ENCODE measurements at regions not wholly inside any gene's neighbourhood (a gene's known extent, or its start where the extent isn't known, plus 50 kb on each side); places are given as distances from the start of the nearest gene placed in this dataset.
"Not testable (repeated sequence)": the region's sequence is repeated elsewhere in the genome, so short reads cannot be mapped to it uniquely, and the experiment has no call there.

- no peak for DNase-seq
Measured at GRCh38 chr11:25775603-25776002, 556.3 kb upstream of the ANO3 start.

GRCh38 chr11:25776238-25776637, 555.7 kb upstream of the ANO3 start:
- no peak for DNase-seq

GRCh38 chr11:25777343-25777742, 554.6 kb upstream of the ANO3 start:
- no peak for DNase-seq

GRCh38 chr11:25779033-25779432, 552.9 kb upstream of the ANO3 start:
- DNase-seq: no peak

- DNase-seq: no peak
Measured at GRCh38 chr11:25787416-25787815, 544.5 kb upstream of the ANO3 start.

- no peak for DNase-seq
Measured at GRCh38 chr11:25790396-25790795, 541.5 kb upstream of the ANO3 start.

- no peak for DNase-seq
Measured at GRCh38 chr11:25793637-25794036, 538.3 kb upstream of the ANO3 start.

GRCh38 chr11:25794804-25795203, 537.1 kb upstream of the ANO3 start:
- no peak for DNase-seq

GRCh38 chr11:25816411-25816810, 515.5 kb upstream of the ANO3 start:
- no peak for DNase-seq

GRCh38 chr11:25824688-25825087, 507.2 kb upstream of the ANO3 start:
- no peak for DNase-seq

GRCh38 chr11:25831485-25831884, 500.4 kb upstream of the ANO3 start:
- not testable (repeated sequence) for DNase-seq

GRCh38 chr11:25838918-25839625, 492.9 kb upstream of the ANO3 start:
- DNase-seq: no peak

- DNase-seq: no peak
Measured at GRCh38 chr11:25844811-25845210, 487.1 kb upstream of the ANO3 start.

- DNase-seq: no peak
Measured at GRCh38 chr11:25855916-25856315, 476.0 kb upstream of the ANO3 start.

GRCh38 chr11:25859776-25860175, 472.2 kb upstream of the ANO3 start:
- DNase-seq: no peak

- DNase-seq: no peak
Measured at GRCh38 chr11:25860677-25861450, 471.1 kb upstream of the ANO3 start.

GRCh38 chr11:25862159-25862558, 469.8 kb upstream of the ANO3 start:
- DNase-seq: no peak

- no peak for DNase-seq
Measured at GRCh38 chr11:25863986-25864385, 467.9 kb upstream of the ANO3 start.

GRCh38 chr11:25876456-25876965, 455.4 kb upstream of the ANO3 start:
- DNase-seq: no peak

GRCh38 chr11:25886036-25886435, 445.9 kb upstream of the ANO3 start:
- no peak for DNase-seq

GRCh38 chr11:25890626-25891260, 441.2 kb upstream of the ANO3 start:
- no peak for DNase-seq

- DNase-seq: no peak
Measured at GRCh38 chr11:25891960-25892359, 440.0 kb upstream of the ANO3 start.

- no peak for DNase-seq
Measured at GRCh38 chr11:25899617-25900160, 432.2 kb upstream of the ANO3 start.

- DNase-seq: no peak
Measured at GRCh38 chr11:25900814-25901213, 431.1 kb upstream of the ANO3 start.

All from stimulated activated CD4-positive, alpha-beta T cell treated with anti-CD3 and anti-CD28 coated beads, Interleukin-4, amount 100 ng/mL, for 24 hours (primary cell).